Right renal pelvis (tissue), 4 donors: ENCODE measurements at regions not wholly inside any gene's neighbourhood (a gene's known extent, or its start where the extent isn't known, plus 50 kb on each side); places are given as distances from the start of the nearest gene placed in this dataset.
A peak's percentile ranks its signal among the peaks of the same experiment; 100 is the strongest.

ENCODE experiments used
- DNase-seq, 4 donors: peaks; one replicate each; pipeline ENCODE4 v3.0.0-alpha.2; 2013; ENCODE audit warnings: low read depth in 4 of 4, low spot score in 3 of 4, missing footprints in 1 of 4

- no peak for DNase-seq
These were observed 633.1 kb downstream of the CDH26 start for GRCh38 chr20:60591172-60591799.

DNA sequence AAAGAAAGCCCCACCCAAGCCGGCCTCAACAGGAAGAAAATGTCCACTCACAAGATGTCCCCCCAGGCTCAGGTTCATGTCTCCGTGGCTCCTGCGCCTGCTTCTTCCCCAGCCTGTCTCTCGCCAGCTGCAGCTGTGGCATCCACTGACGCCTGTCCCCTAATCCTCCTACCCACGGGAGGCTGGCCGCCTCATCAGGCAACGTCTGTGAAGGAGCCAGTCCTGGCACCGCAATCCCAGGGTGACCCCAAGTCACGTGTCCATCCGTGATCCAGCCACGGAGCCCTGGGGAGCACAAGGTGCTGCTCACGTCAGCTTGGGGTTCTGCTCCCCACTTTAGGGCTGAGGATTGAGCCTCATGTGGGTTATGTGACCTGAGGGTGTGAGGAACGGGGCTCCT is 640.3 kb downstream of the CDH26 start:
- DNase-seq, result no peak

DNA sequence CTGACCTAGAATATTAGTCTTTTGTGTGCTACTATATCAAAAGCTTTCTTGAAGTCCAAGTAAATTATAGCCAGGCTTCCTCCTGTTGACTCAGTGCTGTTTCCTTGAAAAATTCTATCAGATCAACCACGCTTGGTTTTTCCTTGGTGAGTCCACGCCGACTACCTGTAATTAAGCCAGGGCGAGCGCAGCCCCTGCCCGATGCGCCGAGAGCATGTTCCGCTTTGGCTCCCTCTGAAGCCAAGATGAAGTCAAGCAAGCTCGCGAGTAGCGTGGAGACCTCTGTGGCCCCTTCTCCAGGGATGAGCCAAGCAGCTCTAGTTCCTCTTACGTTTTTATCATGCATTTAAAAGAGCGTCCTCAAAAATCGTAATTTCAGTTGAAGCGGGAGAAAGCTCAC is 641.2 kb downstream of the CDH26 start:
- DNase-seq, result no peak

- no peak for DNase-seq
These were observed 641.8 kb downstream of the CDH26 start for GRCh38 chr20:60600036-60600435.

DNA sequence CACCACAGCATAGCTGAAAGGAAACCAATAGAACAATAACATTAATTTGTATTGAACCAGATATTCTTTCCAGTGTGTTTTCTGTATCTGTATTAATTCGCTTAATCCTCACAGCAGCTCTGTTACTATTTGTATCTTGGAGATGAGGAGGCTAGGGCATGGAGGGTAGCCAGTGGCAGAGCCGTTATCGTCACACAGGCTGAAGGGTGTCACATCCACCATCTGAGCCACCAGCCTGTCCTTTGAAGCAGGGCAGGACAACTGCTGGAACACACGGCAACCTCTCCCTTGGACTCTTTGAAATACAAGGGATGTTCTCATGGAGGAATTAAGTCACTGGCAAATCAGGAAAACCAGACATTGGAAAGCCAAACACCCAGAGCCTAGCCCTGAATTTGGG is 628.0 kb upstream of the CDH4 start:
- DNase-seq, result no peak

DNA sequence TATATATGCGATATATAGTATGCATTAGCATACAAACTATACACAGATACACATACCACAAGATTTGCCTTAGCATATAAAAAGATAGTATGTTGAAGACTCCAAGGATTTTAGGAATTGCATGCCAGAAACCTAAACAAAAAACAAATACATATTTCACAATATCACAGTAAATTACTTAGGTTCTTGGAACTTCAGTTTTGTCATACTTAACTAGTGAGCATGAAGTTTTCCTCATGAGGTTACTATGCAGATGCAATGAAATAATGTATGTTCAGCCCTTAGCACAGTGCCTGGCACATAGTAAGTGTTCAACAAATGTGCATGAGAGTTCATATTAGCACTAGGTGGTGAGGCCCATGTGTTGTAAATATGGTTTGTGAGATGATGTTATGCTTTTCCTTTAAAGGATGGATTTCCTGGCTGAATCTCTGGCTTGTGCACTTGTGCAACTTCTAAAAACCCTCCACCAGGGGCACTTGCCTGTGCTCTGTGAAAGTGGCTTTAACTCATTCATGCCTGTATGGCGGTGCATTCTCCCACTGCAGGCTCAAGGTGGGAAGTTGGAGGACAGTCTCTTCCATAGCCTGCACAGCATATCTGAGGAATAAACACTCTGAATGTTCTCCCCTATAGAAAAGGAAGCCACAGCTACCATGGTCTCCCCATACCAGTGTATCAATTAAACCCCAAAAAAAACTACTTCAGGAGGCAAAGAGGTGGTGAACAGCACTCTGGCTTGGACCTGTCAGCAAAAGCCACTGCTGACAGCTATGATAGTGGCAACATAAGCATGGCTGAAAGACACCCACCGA is 624.1 kb upstream of the CDH4 start:
- no peak for DNase-seq

DNA sequence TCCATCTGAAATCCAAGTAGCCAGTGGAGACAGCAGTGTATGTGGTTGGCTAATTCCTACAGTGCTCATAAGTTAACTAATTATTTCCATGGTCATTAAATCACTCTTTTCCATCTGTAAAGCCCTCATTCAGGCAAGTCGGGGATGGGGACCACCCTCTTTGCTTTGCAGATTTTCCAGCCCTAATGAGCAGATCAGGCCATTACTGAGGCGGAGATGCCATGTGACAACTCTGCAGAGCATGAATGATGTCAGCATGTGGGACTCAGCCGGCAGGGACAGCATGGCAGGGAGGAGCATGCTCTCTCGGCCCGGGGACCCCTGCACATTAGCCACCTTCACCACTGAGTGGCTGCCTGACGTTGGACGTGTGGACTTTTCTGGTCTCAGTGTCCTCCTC is 623.3 kb upstream of the CDH4 start:
- no peak for DNase-seq

DNA sequence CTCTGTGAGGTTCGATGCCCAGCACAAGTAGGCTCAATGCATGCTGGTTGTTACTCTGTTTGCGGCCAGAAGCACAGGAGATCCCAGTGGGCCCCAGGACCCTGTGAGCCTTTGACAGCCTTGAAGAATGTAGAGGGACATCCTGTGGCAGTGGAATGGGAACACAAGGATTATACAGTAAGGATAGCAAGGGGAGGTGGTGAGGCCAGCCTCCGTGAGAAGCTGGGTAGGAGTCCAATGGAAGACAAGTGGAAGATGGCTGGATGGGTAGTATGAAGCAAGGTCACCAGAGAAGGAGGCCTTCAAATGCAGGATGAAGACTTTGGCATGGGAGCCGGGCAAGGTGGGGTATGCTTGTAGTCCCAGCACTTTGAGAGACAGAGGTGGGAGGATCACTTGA is 622.9 kb upstream of the CDH4 start:
- DNase-seq, result no peak

GRCh38 chr20:60630609-60631008 is 621.5 kb upstream of the CDH4 start:
- DNase-seq, result no peak

- DNase-seq, result no peak
These were observed 620.3 kb upstream of the CDH4 start for GRCh38 chr20:60631585-60632287.

DNA sequence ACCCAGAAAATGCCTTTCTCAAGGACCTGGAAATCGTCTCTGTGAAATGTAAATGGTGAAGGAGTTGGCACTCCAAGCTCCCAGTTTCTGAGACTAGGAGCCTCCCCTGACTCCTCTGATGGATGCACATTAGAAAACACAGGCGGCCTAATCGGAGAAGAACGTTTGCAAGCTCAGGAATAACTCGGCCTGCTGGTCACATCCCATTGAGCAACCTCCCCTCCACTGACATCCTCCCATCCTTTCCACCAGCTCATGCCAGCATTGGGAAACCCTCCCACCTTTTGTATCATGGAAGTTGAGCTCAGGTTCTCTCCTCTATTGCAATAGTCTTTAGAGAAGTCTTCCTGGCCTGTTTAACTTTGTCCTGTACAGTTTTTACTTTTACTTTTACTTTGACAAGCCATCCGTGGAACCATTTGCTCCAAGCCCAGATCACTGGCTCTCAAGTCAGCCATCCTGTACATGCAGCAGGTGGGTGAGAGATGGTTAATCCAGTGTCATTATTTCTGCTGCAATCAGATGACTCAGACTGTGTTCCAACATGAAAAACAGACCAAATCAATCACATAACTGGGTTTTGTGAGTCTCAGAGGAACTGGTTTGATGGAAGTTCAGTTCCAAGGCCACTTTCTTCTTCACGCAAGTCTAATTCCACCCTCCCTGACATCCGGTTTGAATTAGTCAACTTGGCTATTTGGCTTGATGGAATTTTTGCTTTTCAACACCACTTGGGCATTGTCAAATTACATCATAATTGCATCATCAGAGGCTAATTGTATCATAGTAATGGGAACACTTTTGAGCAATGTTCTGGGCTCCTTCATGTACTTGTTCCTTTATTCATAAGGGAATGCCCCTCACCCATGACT is 619.4 kb upstream of the CDH4 start:
- peak in 1 of 4 donors; percentile 14 for DNase-seq

- no peak for DNase-seq
These were observed 617.4 kb upstream of the CDH4 start for GRCh38 chr20:60634491-60635172.

- DNase-seq, result no peak
These were observed 615.6 kb upstream of the CDH4 start for GRCh38 chr20:60636417-60636816.

GRCh38 chr20:60637801-60638200 is 614.3 kb upstream of the CDH4 start:
- DNase-seq, result no peak

- DNase-seq, result no peak
These were observed 613.5 kb upstream of the CDH4 start for GRCh38 chr20:60638430-60639098.

DNA sequence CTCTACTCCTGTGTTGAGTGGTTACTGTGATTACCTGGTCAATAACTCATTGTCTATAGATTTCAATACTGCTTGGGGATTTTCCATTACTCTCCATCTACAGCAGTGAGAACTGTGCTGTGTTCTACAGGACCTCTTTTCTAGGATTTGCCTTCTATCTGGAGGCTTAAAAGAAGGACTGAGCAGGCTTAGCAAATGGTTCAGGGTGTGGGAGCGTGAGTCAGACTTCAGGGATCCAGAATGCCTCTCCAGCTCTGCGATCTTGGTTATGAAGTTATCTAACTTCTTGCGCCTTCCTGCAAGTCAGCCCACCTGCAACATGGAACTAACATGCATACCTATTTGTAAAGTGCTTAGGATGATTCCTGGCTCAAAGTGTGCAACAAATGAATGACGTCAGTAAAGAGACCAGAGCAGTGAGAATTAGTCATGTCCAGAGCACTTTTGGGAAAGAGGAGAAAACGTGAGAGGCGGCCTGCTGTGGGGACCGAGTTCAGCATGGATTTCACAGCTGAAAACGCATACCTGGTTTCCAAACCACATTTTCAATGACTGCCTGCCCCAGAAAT is 610.1 kb upstream of the CDH4 start:
- DNase-seq, result no peak

GRCh38 chr20:60642541-60642940 is 609.5 kb upstream of the CDH4 start:
- DNase-seq, result no peak

DNA sequence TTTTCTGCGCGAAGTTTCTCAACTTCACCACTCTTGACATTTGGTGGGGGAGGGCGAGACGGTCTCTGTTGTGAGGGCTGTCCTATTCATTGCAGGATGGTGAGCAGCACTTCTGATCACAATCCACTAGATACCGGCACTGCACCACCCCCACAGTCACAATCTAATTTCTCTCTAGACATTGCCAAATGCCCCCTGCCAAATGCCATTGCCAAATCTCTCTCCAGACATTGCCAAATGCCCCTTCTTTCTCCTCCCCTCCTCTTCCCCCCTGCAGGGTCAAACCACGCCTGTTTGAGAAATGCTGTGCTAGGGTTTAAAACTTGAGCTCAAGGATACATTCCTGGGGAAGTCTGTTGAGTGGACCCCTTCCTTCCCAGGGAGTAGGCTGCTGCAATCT is 603.5 kb upstream of the CDH4 start:
- DNase-seq, result no peak

- DNase-seq, result no peak
These were observed 602.5 kb upstream of the CDH4 start for GRCh38 chr20:60649541-60649940.
